OCI-LY7 (cell line): ENCODE measurements at regions not wholly inside any gene's neighbourhood (a gene's known extent, or its start where the extent isn't known, plus 50 kb on each side); places are given as distances from the start of the nearest gene placed in this dataset.

Source experiments
- BruUV-seq: library from RNA; stranded (reverse); fragments of 400-500 nt; replicated peaks from 2 replicates; lab custom pipeline; 2021; lab: Mats Ljungman, UMichigan
- CTCF ChIA-PET: fragments of 300-600 bp; sonication (Branson Sonifier 250); formaldehyde crosslinking; loops from one replicate; lab custom pipeline; 2022; ENCODE audit warnings: antibody characterized with exemption; ENCODE audit not compliant: unreplicated experiment; lab: Charles Lee
- POLR2A ChIA-PET: fragments of 300-600 bp; sonication (Branson Sonifier 250); formaldehyde crosslinking; loops from one replicate; lab custom pipeline; 2022; ENCODE audit warnings: antibody characterized with exemption; lab: Charles Lee
- DNase-seq: peaks from one replicate; pipeline ENCODE4 v3.0.0-alpha.2; 2015; ENCODE audit warnings: low spot score
- H2AFZ ChIP-seq: fragments of 200-600 bp; sonication (generic), shearing (Covaris generic); 2 replicates; pipeline ENCODE4 v1.6.1; 2014; ENCODE audit warnings: mild to moderate bottlenecking, antibody characterized with exemption, low read length, moderate library complexity
- H3K27ac ChIP-seq: fragments of 200-600 bp; sonication (generic); 2 replicates; pipeline ENCODE4 v1.5.1; 2014; ENCODE audit warnings: mixed run types, low read depth, mild to moderate bottlenecking, moderate library complexity, low read length, inconsistent platforms; ENCODE audit not compliant: poor library complexity, severe bottlenecking
- H3K36me3 ChIP-seq: fragments of 200-600 bp; sonication (generic); 2 replicates; pipeline ENCODE4 v1.6.1; 2014; ENCODE audit warnings: mild to moderate bottlenecking, antibody characterized with exemption, low read length, moderate library complexity, mixed read lengths; ENCODE audit not compliant: insufficient read depth
- H3K4me1 ChIP-seq: fragments of 200-600 bp; sonication (generic); 2 replicates; pipeline ENCODE4 v1.5.1; 2014; ENCODE audit warnings: mild to moderate bottlenecking, low read length; ENCODE audit not compliant: insufficient read depth, poor library complexity, severe bottlenecking
- H3K4me2 ChIP-seq: fragments of 200-600 bp; sonication (generic); 2 replicates; pipeline ENCODE4 v1.6.1; 2014; ENCODE audit warnings: mild to moderate bottlenecking, low read length
- H3K4me3 ChIP-seq: fragments of 200-600 bp; sonication (generic); 2 replicates; pipeline ENCODE4 v1.5.1; 2014; ENCODE audit warnings: mild to moderate bottlenecking, low read depth, low read length; ENCODE audit not compliant: poor library complexity, severe bottlenecking
- H3K79me2 ChIP-seq: fragments of 200-600 bp; sonication (generic); 2 replicates; pipeline ENCODE4 v1.6.1; 2016; ENCODE audit warnings: low read depth, mild to moderate bottlenecking, low read length, moderate library complexity, mixed read lengths; ENCODE audit not compliant: insufficient read depth
- H3K9me2 ChIP-seq: fragments of 200-600 bp; sonication (generic); 2 replicates; pipeline ENCODE4 v1.6.1; 2016; ENCODE audit warnings: mild to moderate bottlenecking, low read length, mixed read lengths; ENCODE audit not compliant: insufficient read depth
- H3K9me3 ChIP-seq: fragments of 200-600 bp; sonication (generic); 2 replicates; pipeline ENCODE4 v1.6.1; 2014; ENCODE audit warnings: mild to moderate bottlenecking, mixed run types, low read length, mixed read lengths
- H4K20me1 ChIP-seq: fragments of 200-600 bp; sonication (generic); 2 replicates; pipeline ENCODE4 v1.6.1; 2014; ENCODE audit warnings: mild to moderate bottlenecking, antibody characterized with exemption, low read length, moderate library complexity, mixed read lengths; ENCODE audit not compliant: insufficient read depth
- EZH2phosphoT487 ChIP-seq: fragments of 200-600 bp; sonication (generic); IDR thresholded peaks from 2 replicates; pipeline ENCODE4 v1.6.1; 2018; ENCODE audit warnings: low read depth, borderline replicate concordance, mild to moderate bottlenecking, mixed run types, antibody characterized with exemption, low read length, moderate library complexity, mixed read lengths
- intact Hi-C: fragments of 100-400 bp; cut with micrococcal nuclease; formaldehyde crosslinking; loops from one replicate; pipeline ENCODE4 v1.10.0; 2022; ENCODE audit not compliant: unreplicated experiment
- TF ChIP-seq, protein P1 (sequence below): fragments of 200-600 bp; sonication (generic); conservative IDR thresholded peaks from 2 replicates; pipeline ENCODE4 v1.5.1; 2014; ENCODE audit warnings: mild to moderate bottlenecking, antibody characterized with exemption, low read length, moderate library complexity, mixed read lengths

DNA sequence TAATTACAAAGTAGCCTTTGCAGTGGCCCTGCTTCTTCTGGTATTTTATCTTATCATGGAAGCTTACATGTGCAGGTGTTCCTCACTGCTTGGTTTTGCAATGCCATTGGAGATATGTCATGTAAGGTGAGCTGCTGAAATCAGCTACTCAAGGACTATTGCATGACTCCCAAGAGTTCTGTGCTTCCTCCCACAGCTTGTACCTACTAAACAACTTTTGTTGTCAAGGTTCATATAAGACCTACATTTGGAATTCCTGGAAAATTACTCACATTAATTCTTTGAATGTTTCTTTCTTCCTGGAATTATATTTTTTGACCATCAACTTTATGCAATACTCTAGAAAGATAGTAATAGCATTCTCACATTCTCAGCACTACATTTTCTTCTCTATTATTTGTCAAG, 427.5 kb upstream of the HSF2 start:
- Histone ChIP-seq H3K4me2 (no peak overlapping the region), H3K4me3 (no peak overlapping the region), H3K4me1 (no peaks in the 10 kb centered on the region), H3K79me2 (no peaks in the 10 kb centered on the region), H3K36me3 (no peaks in the 10 kb centered on the region), H4K20me1 (no peaks in the 10 kb centered on the region), H3K27ac (no peak overlapping the region), H3K9me2 (no peaks in the 10 kb centered on the region), H2AFZ (no peak overlapping the region), H3K9me3 (no peaks in the 10 kb centered on the region)
- TF ChIP-seq EZH2phosphoT487: no peak
- TF ChIP-seq, protein P1, sequence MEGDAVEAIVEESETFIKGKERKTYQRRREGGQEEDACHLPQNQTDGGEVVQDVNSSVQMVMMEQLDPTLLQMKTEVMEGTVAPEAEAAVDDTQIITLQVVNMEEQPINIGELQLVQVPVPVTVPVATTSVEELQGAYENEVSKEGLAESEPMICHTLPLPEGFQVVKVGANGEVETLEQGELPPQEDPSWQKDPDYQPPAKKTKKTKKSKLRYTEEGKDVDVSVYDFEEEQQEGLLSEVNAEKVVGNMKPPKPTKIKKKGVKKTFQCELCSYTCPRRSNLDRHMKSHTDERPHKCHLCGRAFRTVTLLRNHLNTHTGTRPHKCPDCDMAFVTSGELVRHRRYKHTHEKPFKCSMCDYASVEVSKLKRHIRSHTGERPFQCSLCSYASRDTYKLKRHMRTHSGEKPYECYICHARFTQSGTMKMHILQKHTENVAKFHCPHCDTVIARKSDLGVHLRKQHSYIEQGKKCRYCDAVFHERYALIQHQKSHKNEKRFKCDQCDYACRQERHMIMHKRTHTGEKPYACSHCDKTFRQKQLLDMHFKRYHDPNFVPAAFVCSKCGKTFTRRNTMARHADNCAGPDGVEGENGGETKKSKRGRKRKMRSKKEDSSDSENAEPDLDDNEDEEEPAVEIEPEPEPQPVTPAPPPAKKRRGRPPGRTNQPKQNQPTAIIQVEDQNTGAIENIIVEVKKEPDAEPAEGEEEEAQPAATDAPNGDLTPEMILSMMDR: no peak
- CTCF ChIA-PET: no interaction called here
- POLR2A ChIA-PET: interaction anchor here (0.6 kb wide), 1 partner anchor 64 kb away, joined by 3 read pairs; no protein-coding TSS in a partner anchor
- no TSS peak for BruUV-seq
- intact Hi-C loops: no loop called here
- DNase-seq: no peak

DNA sequence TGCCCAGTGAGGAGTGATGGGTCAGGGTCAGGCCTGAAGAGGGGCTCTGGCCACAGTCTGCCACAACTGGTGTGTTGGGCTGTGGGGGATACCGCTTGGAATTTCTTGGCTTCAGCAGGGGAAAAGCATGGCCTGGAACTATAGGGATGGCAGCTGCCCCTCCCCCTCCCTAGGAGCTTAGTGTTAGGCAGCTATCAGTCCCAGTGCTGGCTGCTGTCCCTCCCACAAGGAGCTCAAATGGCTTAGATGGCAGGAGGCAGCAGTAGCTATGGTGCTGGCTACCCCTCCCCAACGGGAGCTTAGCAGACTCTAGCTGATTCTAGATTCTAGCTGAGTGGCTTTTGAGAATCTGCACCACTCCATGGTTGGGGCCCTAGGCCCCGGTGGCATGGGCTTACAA, 414.5 kb upstream of the HSF2 start:
- no peaks in the 10 kb centered on the region for H3K79me2 ChIP-seq
- ChIA-PET POLR2A (no interaction called here), CTCF (no interaction called here)
- intact Hi-C loops: no loop called here
- DNase-seq: no peak
- H2AFZ ChIP-seq: no peak overlapping the region
- no peak for TF ChIP-seq EZH2phosphoT487
- TF ChIP-seq, protein P1: no peak
- no peaks in the 10 kb centered on the region for H3K4me1 ChIP-seq
- no peak overlapping the region for H3K27ac ChIP-seq
- no peaks in the 10 kb centered on the region for H3K36me3 ChIP-seq
- H3K4me2 ChIP-seq: no peak overlapping the region
- no peak overlapping the region for H3K4me3 ChIP-seq
- no peaks in the 10 kb centered on the region for H3K9me2 ChIP-seq
- no peaks in the 10 kb centered on the region for H4K20me1 ChIP-seq
- no peaks in the 10 kb centered on the region for H3K9me3 ChIP-seq
- no TSS peak for BruUV-seq

DNA sequence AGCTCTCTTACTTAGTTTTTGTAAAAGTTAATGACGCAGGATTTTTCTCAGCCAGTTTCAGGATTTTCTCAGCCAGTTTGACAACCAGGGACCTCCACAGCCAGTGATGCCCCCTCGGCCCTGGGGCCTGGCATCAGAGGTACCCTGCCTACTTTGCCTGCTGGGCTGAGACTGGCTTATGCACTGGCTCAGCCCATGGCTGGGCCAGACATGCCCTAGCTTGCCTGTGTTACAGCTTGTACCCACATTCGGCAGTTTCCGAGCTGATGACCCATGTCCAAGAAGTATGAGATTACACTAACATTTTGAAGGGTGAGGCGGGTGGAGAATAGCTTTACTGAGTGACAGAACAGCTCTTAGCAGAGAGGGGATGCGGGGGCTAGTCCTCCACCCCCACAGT, 406.1 kb upstream of the HSF2 start:
- Histone ChIP-seq H3K79me2 (no peaks in the 10 kb centered on the region), H4K20me1 (no peaks in the 10 kb centered on the region), H3K4me1 (no peaks in the 10 kb centered on the region), H3K4me2 (no peak overlapping the region), H3K9me2 (no peaks in the 10 kb centered on the region), H3K27ac (no peak overlapping the region), H2AFZ (no peak overlapping the region), H3K36me3 (no peaks in the 10 kb centered on the region), H3K9me3 (0 out of 2 replicates have a peak, but pooled peaks cover 6% of the 10 kb centered on the region), H3K4me3 (no peak overlapping the region)
- BruUV-seq: no TSS peak
- intact Hi-C loops: no loop called here
- CTCF ChIA-PET: no interaction called here
- POLR2A ChIA-PET: interaction anchor here (0.6 to 0.7 kb wide), 2 partner anchors 16 to 113 kb away, joined by 4 to 5 read pairs; no protein-coding TSS in a partner anchor
- DNase-seq: no peak
- TF ChIP-seq, protein P1: no peak
- TF ChIP-seq EZH2phosphoT487: no peak
